ENCODE measurements at regions not wholly inside any gene's neighbourhood (a gene's known extent, or its start where the extent isn't known, plus 50 kb on each side); places are given as distances from the start of the nearest gene placed in this dataset.

GRCh38 chr13:73244467-73244866, 185.7 kb downstream of the KLF5 start:
- H3K4me2 ChIP-seq (ENCODE audit: low read length) = no peak overlapping the region
- H3K9ac ChIP-seq (ENCODE audit: low read length) = no peak overlapping the region
- H2AFZ ChIP-seq (ENCODE audit: low read depth, low read length) = no peak overlapping the region

GRCh38 chr13:73242515-73243015, 183.8 kb downstream of the KLF5 start:
- Histone ChIP-seq H3K9ac (ENCODE audit: low read length) (no peak overlapping the region), H3K4me3 (ENCODE audit: insufficient read depth, low read depth, low read length) (no peak overlapping the region), H4K20me1 (ENCODE audit: insufficient read depth, low read length) (no peaks in the 10 kb centered on the region), H3K27me3 (ENCODE audit: insufficient read depth, low read length) (no peaks in the 10 kb centered on the region), H3K36me3 (ENCODE audit: insufficient read depth, low read length) (no peaks in the 10 kb centered on the region), H3K4me2 (ENCODE audit: low read length) (no peak overlapping the region), H3K27ac (ENCODE audit: low read depth, low read length) (no peak overlapping the region), H3K4me1 (ENCODE audit: insufficient read depth, low read length) (no peaks in the 10 kb centered on the region), H3K79me2 (ENCODE audit: insufficient read depth, low read length) (no peaks in the 10 kb centered on the region), H3K9me3 (ENCODE audit: insufficient read depth, low read depth, low read length) (no peaks in the 10 kb centered on the region), H2AFZ (ENCODE audit: low read depth, low read length) (no peak overlapping the region)
- no peaks in the 10 kb centered on the region for H3K36me3 Mint-ChIP-seq (ENCODE audit: low read depth, unreplicated experiment)
- no peaks in the 10 kb centered on the region for H3K9me3 Mint-ChIP-seq (ENCODE audit: unreplicated experiment)
- H3K4me1 Mint-ChIP-seq (ENCODE audit: low read depth, unreplicated experiment) = no peaks in the 10 kb centered on the region
- no peak overlapping the region for H3K4me3 Mint-ChIP-seq (ENCODE audit: unreplicated experiment)
- FAIRE-seq (no peak), DNase-seq (ENCODE audit: low read depth) (no peak)
- no peaks in the 10 kb centered on the region for H3K27me3 Mint-ChIP-seq (ENCODE audit: low read depth, unreplicated experiment)
- H3K27ac Mint-ChIP-seq (ENCODE audit: unreplicated experiment) = no peak overlapping the region
- TF ChIP-seq EZH2 (IDR thresholded peaks at IDR 0.05; ENCODE audit: insufficient read depth, low read length) = no peak
- no peak for TF ChIP-seq CTCF (IDR thresholded peaks at IDR 0.05; ENCODE audit: insufficient read depth, low read depth, low read length)

More at GRCh38 chr13:73244467-73244866, 185.7 kb downstream of the KLF5 start:
- no peak for DNase-seq (ENCODE audit: low read depth)
- Histone ChIP-seq H3K4me3 (ENCODE audit: insufficient read depth, low read depth, low read length) (no peak overlapping the region), H4K20me1 (ENCODE audit: insufficient read depth, low read length) (no peaks in the 10 kb centered on the region), H3K4me1 (ENCODE audit: insufficient read depth, low read length) (peaks cover 6% of the 10 kb centered on the region), H3K27ac (ENCODE audit: low read depth, low read length) (no peak overlapping the region), H3K79me2 (ENCODE audit: insufficient read depth, low read length) (no peaks in the 10 kb centered on the region), H3K27me3 (ENCODE audit: insufficient read depth, low read length) (no peaks in the 10 kb centered on the region), H3K36me3 (ENCODE audit: insufficient read depth, low read length) (no peaks in the 10 kb centered on the region), H3K9me3 (ENCODE audit: insufficient read depth, low read depth, low read length) (no peaks in the 10 kb centered on the region)
- Mint-ChIP-seq H3K27ac (ENCODE audit: unreplicated experiment) (no peak overlapping the region), H3K4me3 (ENCODE audit: unreplicated experiment) (no peak overlapping the region), H3K4me1 (ENCODE audit: low read depth, unreplicated experiment) (peaks cover 5% of the 10 kb centered on the region), H3K27me3 (ENCODE audit: low read depth, unreplicated experiment) (no peaks in the 10 kb centered on the region), H3K9me3 (ENCODE audit: unreplicated experiment) (no peaks in the 10 kb centered on the region), H3K36me3 (ENCODE audit: low read depth, unreplicated experiment) (no peaks in the 10 kb centered on the region)
- no peak for TF ChIP-seq EZH2 (IDR thresholded peaks at IDR 0.05; ENCODE audit: insufficient read depth, low read length)
- TF ChIP-seq CTCF (IDR thresholded peaks at IDR 0.05; ENCODE audit: insufficient read depth, low read depth, low read length) = no peak
- FAIRE-seq = no peak

GRCh38 chr13:73240193-73240592, 181.4 kb downstream of the KLF5 start:
- no peaks in the 10 kb centered on the region for H3K9me3 ChIP-seq (ENCODE audit: insufficient read depth, low read depth, low read length)
- TF ChIP-seq CTCF (IDR thresholded peaks at IDR 0.05; ENCODE audit: insufficient read depth, low read depth, low read length) (no peak), EZH2 (IDR thresholded peaks at IDR 0.05; ENCODE audit: insufficient read depth, low read length) (no peak)
- no peak for FAIRE-seq
- no peaks in the 10 kb centered on the region for H3K27me3 ChIP-seq (ENCODE audit: insufficient read depth, low read length)
- H3K27ac ChIP-seq (ENCODE audit: low read depth, low read length) = no peak overlapping the region
- no peaks in the 10 kb centered on the region for H3K36me3 ChIP-seq (ENCODE audit: insufficient read depth, low read length)
- no peak for DNase-seq (ENCODE audit: low read depth)
- no peak overlapping the region for H3K4me2 ChIP-seq (ENCODE audit: low read length)
- Mint-ChIP-seq H3K9me3 (ENCODE audit: unreplicated experiment) (no peaks in the 10 kb centered on the region), H3K4me1 (ENCODE audit: low read depth, unreplicated experiment) (no peaks in the 10 kb centered on the region), H3K27me3 (ENCODE audit: low read depth, unreplicated experiment) (no peaks in the 10 kb centered on the region), H3K27ac (ENCODE audit: unreplicated experiment) (no peak overlapping the region), H3K36me3 (ENCODE audit: low read depth, unreplicated experiment) (no peaks in the 10 kb centered on the region), H3K4me3 (ENCODE audit: unreplicated experiment) (no peak overlapping the region)
- no peak overlapping the region for H2AFZ ChIP-seq (ENCODE audit: low read depth, low read length)
- H3K79me2 ChIP-seq (ENCODE audit: insufficient read depth, low read length) = no peaks in the 10 kb centered on the region
- H3K4me3 ChIP-seq (ENCODE audit: insufficient read depth, low read depth, low read length) = no peak overlapping the region
- no peaks in the 10 kb centered on the region for H4K20me1 ChIP-seq (ENCODE audit: insufficient read depth, low read length)
- no peak overlapping the region for H3K9ac ChIP-seq (ENCODE audit: low read length)
- H3K4me1 ChIP-seq (ENCODE audit: insufficient read depth, low read length) = peaks cover 7% of the 10 kb centered on the region
